Nephron (organoid): ENCODE measurements at regions not wholly inside any gene's neighbourhood (a gene's known extent, or its start where the extent isn't known, plus 50 kb on each side); places are given as distances from the start of the nearest gene placed in this dataset.

Experiments used
- H3K27ac Mint-ChIP-seq, 3 experiments: 2 replicates each; pipeline ENCODE4 v1.8.0; 2020; ENCODE audit warnings: mixed read lengths in 3 of 3, mild to moderate bottlenecking in 2 of 3, moderate library complexity in 1 of 3
- H3K27me3 Mint-ChIP-seq: 2 replicates; pipeline ENCODE4 v1.8.0; 2021; ENCODE audit warnings: low read depth, mild to moderate bottlenecking, moderate library complexity, mixed read lengths
- H3K36me3 Mint-ChIP-seq: 2 replicates; pipeline ENCODE4 v1.8.0; 2020; ENCODE audit warnings: low read depth, mixed read lengths
- H3K4me1 Mint-ChIP-seq: 2 replicates; pipeline ENCODE4 v1.8.0; 2020; ENCODE audit warnings: mixed read lengths
- H3K4me3 Mint-ChIP-seq, 3 experiments: 2 replicates each; pipeline ENCODE4 v1.8.0; 2020; ENCODE audit warnings: mild to moderate bottlenecking in 3 of 3, mixed read lengths in 3 of 3, moderate library complexity in 2 of 3
- H3K9me3 Mint-ChIP-seq: 2 replicates; pipeline ENCODE4 v1.8.0; 2020; ENCODE audit warnings: mixed read lengths
- CTCF ChIP-seq, 3 experiments: fragments of 200-600 bp; sonication (generic); IDR thresholded peaks; one replicate each; pipeline ENCODE4 v1.5.0; 2021; ENCODE audit warnings: antibody characterized with exemption in 3 of 3; ENCODE audit not compliant: unreplicated experiment in 3 of 3

GRCh38 chr5:89287964-89288363, 405.0 kb upstream of the MEF2C start:
- no peak for TF ChIP-seq CTCF (IDR thresholded peaks at IDR 0.05; ENCODE audit: unreplicated experiment in 3 of 3)
- Mint-ChIP-seq H3K4me3 (no peak overlapping the region), H3K9me3 (no peaks in the 10 kb centered on the region), H3K27ac (no peak overlapping the region), H3K36me3 (no peaks in the 10 kb centered on the region), H3K4me1 (peaks cover 29% of the 10 kb centered on the region), H3K27me3 (no peaks in the 10 kb centered on the region)

DNA sequence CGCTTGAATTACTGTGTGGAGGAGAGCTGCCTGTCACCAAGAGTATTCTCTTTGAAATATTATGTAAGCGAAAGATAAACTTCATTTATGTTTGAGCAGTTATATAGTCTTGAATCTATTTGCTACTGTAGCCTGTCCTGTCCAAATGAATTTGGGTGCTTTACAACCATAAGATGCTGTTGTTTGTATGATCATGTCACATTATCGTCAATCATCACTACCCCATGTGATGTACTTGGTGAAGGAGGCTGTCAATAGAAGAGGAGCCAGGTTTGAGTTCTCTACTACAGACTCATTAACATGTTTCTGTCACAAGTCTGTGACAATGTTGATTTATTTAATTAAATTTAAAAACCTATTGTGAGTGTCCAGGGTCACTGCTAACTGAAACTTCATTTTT, 403.3 kb upstream of the MEF2C start:
- Mint-ChIP-seq H3K36me3 (no peaks in the 10 kb centered on the region), H3K4me1 (peaks cover 33% of the 10 kb centered on the region), H3K27me3 (no peaks in the 10 kb centered on the region), H3K27ac (no peak overlapping the region), H3K4me3 (no peak overlapping the region), H3K9me3 (no peaks in the 10 kb centered on the region)
- no peak for TF ChIP-seq CTCF (IDR thresholded peaks at IDR 0.05; ENCODE audit: unreplicated experiment in 3 of 3)

GRCh38 chr5:89283728-89284493, 400.9 kb upstream of the MEF2C start:
- no peak for TF ChIP-seq CTCF (IDR thresholded peaks at IDR 0.05; ENCODE audit: unreplicated experiment in 3 of 3)
- Mint-ChIP-seq H3K36me3 (no peaks in the 10 kb centered on the region), H3K4me3 (no peak overlapping the region), H3K4me1 (peaks cover 22% of the 10 kb centered on the region), H3K27ac (no peak overlapping the region), H3K27me3 (no peaks in the 10 kb centered on the region), H3K9me3 (no peaks in the 10 kb centered on the region)

GRCh38 chr5:89282554-89283510, 399.8 kb upstream of the MEF2C start:
- H3K27ac Mint-ChIP-seq = no peak overlapping the region
- H3K9me3 Mint-ChIP-seq = no peaks in the 10 kb centered on the region
- H3K27me3 Mint-ChIP-seq = no peaks in the 10 kb centered on the region
- no peak overlapping the region for H3K4me3 Mint-ChIP-seq
- no peak for TF ChIP-seq CTCF (IDR thresholded peaks at IDR 0.05; ENCODE audit: unreplicated experiment in 3 of 3)
- peaks cover 22% of the 10 kb centered on the region for H3K4me1 Mint-ChIP-seq
- H3K36me3 Mint-ChIP-seq = no peaks in the 10 kb centered on the region

- Mint-ChIP-seq H3K4me3 (no peak overlapping the region), H3K9me3 (no peaks in the 10 kb centered on the region), H3K27ac (no peak overlapping the region), H3K4me1 (peaks cover 27% of the 10 kb centered on the region), H3K36me3 (no peaks in the 10 kb centered on the region), H3K27me3 (no peaks in the 10 kb centered on the region)
- TF ChIP-seq CTCF (IDR thresholded peaks at IDR 0.05; ENCODE audit: unreplicated experiment in 3 of 3) = no peak
Observed at GRCh38 chr5:89281766-89282553, 399.0 kb upstream of the MEF2C start.
